HG02852 (cell line): ENCODE measurements at regions not wholly inside any gene's neighbourhood (a gene's known extent, or its start where the extent isn't known, plus 50 kb on each side); places are given as distances from the start of the nearest gene placed in this dataset.

Experiments used
- ATAC-seq: cut with Tn5 transposase; IDR thresholded peaks from one replicate; pipeline ENCODE4 v1.9.1; 2021; ENCODE audit warnings: mild to moderate bottlenecking, moderate library complexity; ENCODE audit not compliant: unreplicated experiment

DNA sequence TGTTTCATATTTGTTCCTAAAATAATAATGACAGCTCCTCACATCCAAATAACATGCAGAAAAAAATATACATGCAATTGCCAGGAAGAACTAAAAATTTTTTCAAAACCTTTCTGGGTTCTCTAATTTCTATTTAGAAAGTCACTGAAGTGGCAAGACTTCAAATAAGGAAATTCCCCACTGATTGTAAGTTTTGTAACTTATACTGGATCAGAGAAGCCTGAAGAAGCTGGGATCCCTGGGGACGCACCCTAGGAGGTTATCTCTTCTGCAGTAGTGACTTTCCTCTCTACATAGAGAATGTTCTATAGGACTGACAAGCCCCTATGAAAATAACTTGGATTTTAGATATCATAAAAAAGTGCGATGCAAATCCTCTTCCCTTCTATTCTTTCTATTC, 182.6 kb downstream of the MRPL39 start:
- ATAC-seq, result no peak

DNA sequence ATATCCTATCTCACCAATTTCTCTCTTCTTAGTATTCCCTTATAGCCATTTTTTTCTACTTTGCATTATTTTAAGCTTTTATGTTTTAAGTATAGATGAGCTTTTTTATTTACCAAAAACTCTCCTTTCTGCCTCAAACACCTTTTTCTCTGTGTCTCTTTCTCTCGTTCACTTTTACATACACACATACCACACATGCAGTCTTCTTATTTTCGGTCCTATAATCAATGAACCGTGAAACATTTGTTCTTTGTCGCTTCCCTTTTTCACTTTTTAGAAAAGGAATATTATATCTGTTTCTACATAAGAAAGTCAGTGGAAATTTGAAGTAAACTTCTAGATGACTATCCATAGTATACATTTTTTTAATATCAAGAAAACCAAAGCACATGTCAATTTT, 183.2 kb downstream of the MRPL39 start:
- no peak for ATAC-seq

DNA sequence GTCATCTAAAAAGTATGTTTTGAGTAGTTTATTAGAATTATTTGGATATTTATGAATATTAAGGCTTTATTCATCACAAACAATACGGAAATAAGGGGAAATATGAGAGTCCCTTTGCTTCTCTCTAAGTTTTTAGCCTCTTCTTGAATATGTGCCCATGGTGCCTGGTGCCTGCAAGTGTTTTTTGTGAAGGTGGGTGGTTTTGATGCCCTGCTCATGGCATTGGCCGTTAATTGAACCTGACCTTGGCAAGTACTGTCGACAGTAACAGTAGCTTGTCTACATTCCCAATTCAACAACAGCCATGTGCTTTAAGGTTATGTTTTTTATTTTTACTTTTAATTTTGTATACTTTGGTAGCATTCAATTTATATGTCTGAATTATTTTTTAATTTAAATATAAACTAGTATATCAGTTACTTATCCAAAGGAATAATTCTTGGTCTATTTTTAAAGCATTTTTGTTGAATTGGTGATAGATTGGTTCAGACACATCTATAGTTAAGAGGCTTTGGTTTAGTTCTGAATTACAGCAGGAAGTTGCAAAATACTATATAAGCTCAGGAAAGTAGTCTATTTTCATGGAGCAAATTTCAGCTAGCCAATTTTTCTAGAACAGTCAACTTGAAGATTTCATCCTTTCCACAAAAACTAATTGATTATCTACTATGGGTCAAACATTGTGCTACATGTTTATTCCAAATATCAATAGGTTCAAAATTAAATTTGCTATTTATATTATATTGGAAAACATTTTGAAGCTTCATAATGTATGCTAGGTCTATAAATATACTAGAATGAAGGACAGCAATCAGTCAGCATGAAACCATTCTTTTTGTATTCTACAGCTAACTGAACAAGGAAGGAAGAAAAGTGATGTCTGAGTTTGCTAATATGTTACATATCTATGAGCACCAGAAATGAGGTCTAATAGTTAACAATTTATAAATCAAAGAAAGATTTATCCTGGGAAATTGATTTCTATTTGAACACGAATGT, 184.4 kb downstream of the MRPL39 start:
- ATAC-seq, result no peak

DNA sequence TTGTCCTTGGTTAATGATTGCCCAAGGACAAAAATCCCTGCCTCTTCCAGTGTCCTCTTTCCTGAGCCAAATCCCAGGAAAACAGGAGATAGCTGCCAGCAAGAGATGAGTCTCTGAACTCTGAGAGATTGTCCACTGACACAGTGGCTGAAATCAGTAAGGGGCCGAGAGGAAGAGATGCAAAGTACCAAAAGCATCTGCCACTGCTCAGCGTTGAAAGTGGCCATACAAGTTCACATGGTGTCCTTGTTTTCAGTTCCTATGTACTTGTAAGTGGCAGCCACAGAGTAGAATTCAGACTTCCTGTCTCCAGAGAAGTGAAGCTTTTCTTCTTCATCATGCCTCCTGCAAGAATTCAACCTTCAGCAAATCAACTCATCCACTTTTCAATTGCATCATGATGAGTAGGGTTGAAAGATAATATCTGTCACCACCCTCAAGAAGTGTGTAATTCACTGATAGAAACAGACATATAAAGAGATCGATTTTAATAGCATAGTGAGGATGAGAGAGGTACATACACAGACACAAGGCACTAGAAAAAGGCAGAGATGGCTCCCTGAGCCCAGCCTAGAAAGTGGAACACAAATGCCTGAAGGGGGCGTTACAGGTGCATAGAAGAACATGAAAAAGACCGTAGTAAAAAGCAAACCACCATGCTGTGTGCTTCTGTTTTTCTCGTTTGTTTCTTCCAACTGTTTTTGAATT, 185.8 kb downstream of the MRPL39 start:
- peak; percentile 69 for ATAC-seq

DNA sequence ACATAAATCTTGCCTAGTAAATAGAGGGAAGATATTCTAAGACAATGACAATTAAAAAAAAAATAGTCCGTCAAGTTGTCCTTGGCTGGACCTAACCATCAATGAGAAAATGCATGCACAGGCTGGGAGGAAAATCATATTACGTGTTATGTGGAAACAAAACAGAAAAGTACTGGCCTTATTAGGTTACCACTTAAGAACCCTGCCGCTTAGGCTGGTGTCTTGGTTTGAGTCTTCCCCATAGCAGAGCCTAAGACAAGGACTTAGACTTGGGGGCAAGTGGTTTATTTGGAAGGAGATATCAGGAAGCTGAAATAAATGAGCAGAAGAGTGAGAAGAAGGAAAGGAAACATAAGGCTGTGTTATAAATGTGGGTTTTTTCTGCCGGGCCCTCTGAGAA, 186.4 kb downstream of the MRPL39 start:
- ATAC-seq, result peak; percentile 9

DNA sequence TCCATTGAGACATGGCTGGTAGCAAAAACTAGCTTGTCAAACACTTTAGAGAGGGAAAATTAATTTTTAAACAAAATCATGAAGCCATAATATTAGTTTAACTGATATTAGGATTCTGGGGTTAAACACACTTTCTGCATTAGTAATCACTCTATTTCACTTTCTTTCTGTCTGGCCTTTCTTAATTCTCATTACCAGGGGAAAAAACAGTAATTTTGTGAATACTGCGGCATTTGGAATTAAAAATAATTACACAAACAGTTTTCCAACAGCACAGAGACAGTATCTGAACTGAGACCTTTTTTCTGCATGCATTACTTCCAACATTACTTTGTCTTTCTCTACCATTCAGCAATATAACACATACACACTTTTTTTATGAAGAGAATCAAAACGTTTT, 190.6 kb downstream of the MRPL39 start:
- no peak for ATAC-seq

DNA sequence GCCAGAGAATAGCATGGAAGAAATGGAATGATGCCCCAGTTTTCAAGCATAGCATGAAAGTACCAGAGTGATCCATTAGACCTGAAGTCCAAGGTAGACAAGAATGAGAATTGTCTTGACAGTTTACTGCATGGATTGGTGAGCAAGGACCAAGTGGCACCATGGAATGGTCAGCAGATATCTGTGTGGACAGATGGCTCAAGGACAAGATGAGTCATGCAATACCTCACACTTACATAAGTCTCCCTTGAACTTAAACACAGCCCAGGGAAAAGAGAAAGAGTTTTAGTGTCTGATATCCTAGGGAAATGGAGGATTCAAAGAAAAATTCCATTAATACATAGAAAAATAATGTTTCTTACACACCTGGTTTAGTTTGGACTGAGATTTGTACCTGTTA, 195.2 kb downstream of the MRPL39 start:
- ATAC-seq, result no peak

DNA sequence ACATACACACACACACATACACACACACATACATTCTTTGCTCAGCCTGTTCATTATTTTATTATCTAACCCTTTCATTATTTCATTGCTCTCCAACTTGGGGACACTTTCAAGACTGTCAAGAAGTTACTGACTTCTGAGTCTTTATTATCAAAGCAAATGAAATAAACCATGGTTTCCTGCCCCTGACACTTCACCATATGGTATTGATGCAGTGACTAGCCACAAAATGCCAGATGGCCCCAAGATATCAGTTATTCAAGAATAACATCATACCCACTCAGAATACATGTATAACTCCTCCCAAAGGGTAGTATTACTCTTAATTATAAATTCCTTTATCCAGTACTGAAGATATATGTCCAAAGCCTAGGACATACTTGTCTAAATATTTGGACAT, 197.3 kb downstream of the MRPL39 start:
- ATAC-seq, result no peak

DNA sequence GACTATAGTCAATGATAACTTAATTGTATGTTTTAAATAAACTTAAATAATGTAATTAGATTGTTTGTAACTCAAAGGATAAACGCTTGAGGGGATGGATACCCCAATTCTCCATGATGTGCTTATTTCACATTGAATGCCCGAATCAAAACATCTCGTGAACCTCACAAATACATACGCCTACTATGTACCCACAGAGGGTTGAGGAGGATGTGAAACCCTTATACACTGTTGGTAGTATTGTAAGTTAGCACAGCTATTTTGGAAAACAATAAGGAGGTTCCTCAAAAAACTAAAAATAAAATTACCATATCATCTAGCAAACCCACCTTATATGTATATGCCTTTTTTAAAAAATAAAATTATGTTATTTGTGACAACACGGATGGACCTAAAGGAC, 198.6 kb downstream of the MRPL39 start:
- no peak for ATAC-seq

DNA sequence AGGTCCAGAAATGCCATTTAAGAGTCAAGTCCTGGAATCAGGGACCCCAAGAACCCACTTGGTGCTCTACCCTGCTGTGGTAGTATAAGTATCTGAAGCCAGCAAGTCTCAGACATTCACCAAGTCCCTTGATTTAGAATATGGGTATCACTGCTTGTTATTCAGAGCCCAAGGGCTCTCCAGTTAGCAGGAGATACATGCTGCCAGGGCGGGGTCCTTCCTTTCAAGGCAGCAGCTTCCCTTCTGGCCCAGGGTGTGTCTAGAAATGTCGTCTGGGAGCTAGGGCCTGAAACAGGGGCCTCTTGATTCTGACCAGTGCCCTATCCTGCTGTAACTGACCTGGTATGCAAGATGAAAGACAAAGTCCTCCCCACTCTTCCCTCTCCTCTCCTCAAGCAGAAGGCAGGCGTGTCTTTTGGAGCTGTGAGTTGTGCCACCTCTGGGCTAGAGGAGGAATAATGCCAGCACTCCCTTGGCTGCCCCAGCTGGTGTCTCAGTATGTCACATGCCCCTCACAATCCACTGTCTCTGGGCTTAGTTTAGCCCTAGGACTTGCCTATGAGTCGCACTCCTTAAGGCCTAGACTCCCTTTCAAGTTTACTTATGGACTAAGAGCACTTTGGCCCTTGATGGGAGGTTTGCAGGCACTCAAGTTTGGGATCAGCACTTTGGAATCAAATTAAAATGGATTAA, 200.2 kb downstream of the MRPL39 start:
- ATAC-seq, result no peak

DNA sequence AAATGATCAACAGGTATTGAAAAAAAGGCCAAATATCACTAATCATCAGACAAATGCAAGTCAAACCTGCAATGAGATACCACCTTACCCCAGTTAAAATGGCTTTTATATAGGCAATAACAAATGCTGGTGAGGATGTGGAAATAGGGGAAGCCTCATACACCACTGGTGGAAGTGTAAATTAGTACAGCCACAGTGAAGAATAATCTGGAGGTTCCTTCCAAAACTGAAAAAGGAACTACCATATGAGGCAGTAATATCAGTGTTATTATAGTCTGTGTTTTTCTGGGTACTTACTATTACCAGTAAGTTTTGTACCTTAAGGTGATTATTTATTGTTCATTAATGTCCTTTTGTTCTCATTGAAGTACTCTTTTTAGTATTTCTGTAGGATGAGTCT, 201.3 kb downstream of the MRPL39 start:
- ATAC-seq, result no peak

DNA sequence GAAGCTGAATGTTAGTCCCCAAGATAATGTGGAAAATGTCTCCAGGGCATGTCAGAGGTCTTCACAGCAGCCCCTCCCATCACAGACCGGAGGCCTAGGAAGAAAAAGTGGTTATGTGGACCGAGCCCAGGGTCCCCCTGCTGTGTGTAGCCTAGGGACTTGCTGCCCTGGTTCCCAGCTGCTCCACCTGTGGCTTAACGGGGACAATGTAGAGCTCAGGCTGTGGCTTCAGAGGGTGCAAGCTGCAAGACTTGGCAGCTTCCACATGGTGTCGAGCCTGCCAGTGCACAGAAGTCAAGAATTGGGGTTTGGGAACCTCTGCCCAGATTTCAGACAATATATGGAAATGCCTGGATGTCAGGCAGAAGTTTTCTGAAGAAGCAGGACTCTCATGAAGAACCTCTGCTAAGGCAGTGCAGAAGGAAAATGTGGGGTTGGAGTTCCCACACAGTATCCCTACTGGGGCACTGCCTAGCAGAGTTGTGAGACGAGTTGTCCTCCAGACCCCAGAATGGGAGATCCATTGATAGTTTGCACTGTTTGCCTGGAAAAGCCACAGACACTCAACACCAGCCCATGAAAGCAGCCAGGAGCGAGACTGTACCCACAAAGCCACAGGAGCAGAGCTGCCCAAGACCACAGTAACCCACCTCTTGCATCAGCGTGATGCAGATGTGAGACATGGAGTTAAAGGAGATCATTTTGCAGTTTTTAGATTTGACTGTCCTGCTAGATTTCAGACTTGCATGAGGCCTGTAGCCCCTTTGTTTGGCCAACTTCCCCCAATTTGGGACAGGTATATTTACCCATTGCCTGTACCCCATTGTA, 204.9 kb downstream of the MRPL39 start:
- no peak for ATAC-seq

DNA sequence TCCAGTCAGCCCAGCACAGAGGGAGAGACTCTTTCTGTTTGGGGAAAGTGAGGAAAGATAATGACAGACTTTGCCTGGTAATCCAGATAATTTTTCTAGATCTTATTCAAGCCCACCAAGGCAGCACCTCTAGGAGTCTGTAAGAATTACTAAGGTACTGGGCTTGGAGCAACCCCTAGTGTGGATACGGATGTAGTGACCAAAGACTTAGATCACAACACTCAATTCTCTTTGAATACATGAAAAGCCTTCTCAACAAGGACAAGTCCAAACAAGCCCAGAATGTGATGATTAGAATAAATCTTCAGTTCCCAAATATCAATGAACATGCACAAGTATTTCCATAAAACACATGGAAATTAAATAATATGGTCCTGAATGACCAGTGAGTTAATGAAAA, 206.9 kb downstream of the MRPL39 start:
- ATAC-seq, result no peak

DNA sequence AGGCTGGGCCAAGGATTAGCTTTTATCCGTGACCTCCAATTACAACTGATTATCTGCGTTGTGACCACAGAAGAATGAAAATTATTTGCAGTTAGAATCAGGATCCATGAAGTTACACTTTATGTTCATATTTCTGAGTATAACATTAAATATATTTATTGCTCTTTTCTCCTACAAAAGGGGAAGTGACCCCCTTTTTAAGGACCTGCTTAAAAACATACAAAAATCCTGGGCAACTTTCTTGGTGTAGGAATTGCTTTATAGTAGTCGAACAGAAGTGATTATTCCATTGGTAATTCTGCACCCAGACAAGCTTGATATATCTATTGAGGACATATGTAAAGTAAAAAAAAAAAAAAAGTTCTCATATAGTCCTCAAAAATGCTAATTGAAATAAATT, 208.7 kb downstream of the MRPL39 start:
- no peak for ATAC-seq

DNA sequence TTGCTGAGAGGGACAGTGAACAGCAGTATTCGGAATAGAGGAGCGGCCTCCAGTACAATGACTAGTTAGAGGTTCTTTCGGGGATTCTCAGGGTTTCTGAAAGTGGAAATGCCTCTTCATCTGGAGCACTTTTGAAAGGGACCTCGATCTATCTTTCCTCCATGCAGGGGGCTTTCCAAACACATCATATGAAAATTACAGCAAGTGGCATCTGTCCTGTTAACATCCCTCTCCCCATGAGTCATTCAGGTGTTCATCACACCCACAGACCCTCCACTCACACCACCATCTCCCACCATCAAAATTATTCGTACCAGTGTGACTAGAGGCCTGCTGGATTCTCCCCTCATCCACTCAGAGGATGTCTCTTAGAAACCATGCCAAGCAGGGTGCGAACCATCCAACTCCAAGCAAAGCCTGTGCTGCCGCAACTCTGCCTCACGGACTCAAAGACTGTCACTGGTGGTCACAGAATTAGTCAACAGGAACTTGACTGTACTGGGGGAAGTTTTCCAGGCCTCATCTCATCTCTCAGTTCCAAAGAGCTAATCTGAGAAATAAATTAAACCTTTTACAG, 211.1 kb downstream of the MRPL39 start:
- peak; percentile 85 for ATAC-seq

DNA sequence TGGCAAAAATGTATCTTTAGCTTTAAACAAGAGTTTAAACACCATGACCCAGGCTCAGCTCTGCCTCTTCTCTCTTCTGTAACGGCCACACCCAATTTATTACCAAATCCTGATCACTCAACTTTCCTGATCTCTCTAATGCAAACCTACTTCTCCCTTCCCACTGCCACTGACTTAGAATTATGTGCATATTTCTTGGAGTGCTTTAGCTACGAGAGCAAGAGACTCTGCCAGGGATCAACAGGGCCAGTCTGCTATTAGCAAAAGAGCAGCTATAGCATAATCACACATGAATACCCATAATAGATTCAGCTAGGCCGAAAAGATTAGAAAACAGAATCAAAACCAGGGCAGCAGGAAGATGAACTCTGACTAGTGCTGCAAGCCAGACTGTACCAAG, 215.5 kb downstream of the MRPL39 start:
- ATAC-seq, result no peak

DNA sequence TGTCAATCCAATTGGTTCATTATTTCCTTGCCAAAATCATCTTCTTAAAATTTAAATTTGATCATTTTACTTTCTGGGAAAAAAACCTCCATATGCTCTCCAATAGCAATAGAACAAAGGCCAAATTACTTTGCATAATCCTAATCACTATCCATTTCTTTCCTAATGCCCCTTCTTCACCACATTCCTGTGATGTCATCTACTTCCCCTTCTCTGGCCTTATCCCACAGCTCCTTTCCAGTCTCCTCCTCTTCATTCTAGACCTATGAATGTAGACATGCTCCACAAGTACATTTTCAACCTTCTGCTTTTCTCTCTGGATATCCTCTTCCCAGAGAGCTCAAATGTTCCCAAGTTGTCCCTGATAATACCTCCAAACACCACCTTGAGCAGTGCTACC, 216.6 kb downstream of the MRPL39 start:
- ATAC-seq, result no peak

DNA sequence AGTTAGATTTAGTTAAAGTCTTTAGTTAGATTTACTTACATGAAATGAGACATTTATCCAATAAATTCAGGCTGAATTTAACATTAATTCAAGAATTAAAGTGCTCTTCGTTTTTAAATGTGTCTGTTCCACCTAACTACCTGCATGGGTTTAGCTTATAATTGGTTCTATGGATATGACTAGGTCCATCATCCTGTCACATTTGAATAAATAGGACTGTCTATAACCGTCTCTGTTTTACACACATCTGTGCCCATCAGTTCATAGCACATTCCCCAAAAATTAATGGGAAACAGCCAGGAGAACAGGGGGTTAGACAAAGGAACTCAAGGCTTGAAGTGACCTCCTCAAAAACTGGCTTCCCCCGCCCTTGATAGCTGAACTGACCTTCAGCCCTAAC, 219.6 kb downstream of the MRPL39 start:
- ATAC-seq, result no peak

DNA sequence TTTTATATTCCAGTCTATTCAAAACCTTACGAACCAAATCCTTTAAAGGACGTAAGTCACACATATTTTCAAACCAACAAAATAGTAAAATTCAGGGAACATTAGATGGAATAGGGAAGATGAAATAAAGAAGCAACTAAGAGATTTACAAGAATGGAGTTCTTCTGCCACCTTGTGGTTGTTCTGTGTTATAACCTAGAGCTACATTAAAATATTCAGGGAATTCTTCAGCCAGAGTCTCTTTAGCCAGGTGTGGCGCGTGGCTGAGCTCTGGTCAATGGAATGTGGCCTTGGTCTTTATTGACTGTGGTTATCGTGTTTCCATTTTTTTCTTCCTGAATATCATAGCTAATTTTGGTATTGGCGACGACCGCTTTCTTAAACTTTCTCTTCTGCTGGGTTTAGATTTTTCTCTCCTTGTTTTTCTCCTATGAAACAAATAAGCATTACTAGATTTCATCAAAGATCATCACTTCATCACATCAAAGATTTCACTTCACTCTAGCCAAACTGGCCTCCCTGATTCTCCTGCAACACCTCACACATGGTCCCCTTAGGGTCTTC, 221.3 kb downstream of the MRPL39 start:
- ATAC-seq, result peak; percentile 40

DNA sequence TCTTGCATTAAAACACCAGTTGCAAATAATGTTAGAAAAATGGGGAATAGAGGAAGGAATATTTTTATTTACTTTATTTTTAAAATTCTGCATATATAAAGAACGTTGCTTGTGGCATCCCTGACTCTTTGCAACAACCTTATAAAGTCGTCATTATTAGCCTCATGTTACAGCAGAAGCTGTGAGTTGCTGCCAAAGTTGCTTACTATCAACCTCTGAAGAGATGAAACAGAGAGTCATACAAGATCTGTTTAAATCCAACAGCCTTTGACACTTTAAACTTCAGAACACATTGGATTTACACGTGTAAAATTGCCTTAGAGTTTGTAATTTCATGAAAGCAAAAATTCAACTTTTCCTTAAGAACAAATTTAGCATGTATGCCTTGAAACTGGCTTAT, 221.9 kb downstream of the MRPL39 start:
- ATAC-seq, result no peak
